Tibial nerve (tissue), 4 donors: ENCODE measurements at regions not wholly inside any gene's neighbourhood (a gene's known extent, or its start where the extent isn't known, plus 50 kb on each side); places are given as distances from the start of the nearest gene placed in this dataset.
"Not testable (repeated sequence)": the region's sequence is repeated elsewhere in the genome, so short reads cannot be mapped to it uniquely, and the experiment has no call there.

ENCODE experiments used
- CTCF ChIP-seq, 5 experiments: fragments of 200-600 bp in 3 of 5; fragments of 450-650 bp in 2 of 5; sonication (generic) in 3 of 5; IDR thresholded peaks; one replicate each; pipeline ENCODE4 v1.5.1; 2016 to 2019; ENCODE audit warnings: antibody characterized with exemption in 5 of 5, mild to moderate bottlenecking in 3 of 5, moderate library complexity in 2 of 5
- EP300 ChIP-seq, 2 donors: sonication (generic); formaldehyde crosslinking; IDR thresholded peaks; one replicate each; pipeline ENCODE4 v1.6.1; 2017; ENCODE audit warnings: antibody characterized with exemption in 2 of 2, mild to moderate bottlenecking in 1 of 2
- POLR2A ChIP-seq, 2 donors: fragments of 450-650 bp; IDR thresholded peaks; one replicate each; pipeline ENCODE4 v1.6.1; 2017; ENCODE audit warnings: antibody characterized with exemption in 2 of 2, mild to moderate bottlenecking in 2 of 2, moderate library complexity in 2 of 2

- not testable (repeated sequence) for TF ChIP-seq EP300, CTCF, POLR2A (IDR thresholded peaks at IDR 0.05)
Measured at GRCh38 chr11:3514635-3515424, 127.0 kb downstream of the ART5 start.
